Astrocyte (in vitro differentiated cells and primary cell): ENCODE measurements at regions not wholly inside any gene's neighbourhood (a gene's known extent, or its start where the extent isn't known, plus 50 kb on each side); places are given as distances from the start of the nearest gene placed in this dataset.

ENCODE experiments used
- DNase-seq: peaks from one replicate; pipeline ENCODE4 v3.0.0-alpha.2; 2010; ENCODE audit warnings: low read depth
- FAIRE-seq: peaks from 2 replicates; lab custom pipeline; 2011; peaks lifted over from hg19 to GRCh38; lab: Jason Lieb, UNC
- H2AFZ ChIP-seq: 2 replicates; pipeline ENCODE4 v1.6.0; 2012; ENCODE audit warnings: low read depth, low read length, inconsistent platforms
- H3K27ac ChIP-seq: 2 replicates; pipeline ENCODE4 v1.5.1; 2011; ENCODE audit warnings: low read depth, low read length, inconsistent platforms
- H3K27me3 ChIP-seq: 2 replicates; pipeline ENCODE4 v1.6.0; 2011; ENCODE audit warnings: low read length, inconsistent platforms; ENCODE audit not compliant: insufficient read depth
- H3K36me3 ChIP-seq: 2 replicates; pipeline ENCODE4 v1.5.1; 2011; ENCODE audit warnings: low read length, inconsistent platforms; ENCODE audit not compliant: insufficient read depth
- H3K4me1 ChIP-seq: 2 replicates; pipeline ENCODE4 v1.5.1; 2011; ENCODE audit warnings: low read length, inconsistent platforms; ENCODE audit not compliant: insufficient read depth
- H3K4me2 ChIP-seq: 2 replicates; pipeline ENCODE4 v1.6.0; 2012; ENCODE audit warnings: low read length, inconsistent platforms
- H3K4me3 ChIP-seq: 2 replicates; pipeline ENCODE4 v1.5.1; 2011; ENCODE audit warnings: low read depth, mild to moderate bottlenecking, low read length, inconsistent platforms; ENCODE audit not compliant: insufficient read depth
- H3K79me2 ChIP-seq: 2 replicates; pipeline ENCODE4 v1.6.0; 2012; ENCODE audit warnings: mild to moderate bottlenecking, low read length, inconsistent platforms; ENCODE audit not compliant: insufficient read depth
- H3K9ac ChIP-seq: 2 replicates; pipeline ENCODE4 v1.6.0; 2012; ENCODE audit warnings: mild to moderate bottlenecking, low read length, inconsistent platforms
- H3K9me3 ChIP-seq: 2 replicates; pipeline ENCODE4 v1.5.1; 2012; ENCODE audit warnings: low read depth, mild to moderate bottlenecking, low read length, inconsistent platforms; ENCODE audit not compliant: insufficient read depth
- H4K20me1 ChIP-seq: 2 replicates; pipeline ENCODE4 v1.6.0; 2012; ENCODE audit warnings: low read length, inconsistent platforms; ENCODE audit not compliant: insufficient read depth
- H3K27ac Mint-ChIP-seq: one replicate; pipeline ENCODE4 v1.8.0; 2021; ENCODE audit warnings: mild to moderate bottlenecking, mixed read lengths; ENCODE audit not compliant: unreplicated experiment
- H3K27me3 Mint-ChIP-seq: one replicate; pipeline ENCODE4 v1.8.0; 2021; ENCODE audit warnings: low read depth, mixed read lengths; ENCODE audit not compliant: unreplicated experiment
- H3K36me3 Mint-ChIP-seq: one replicate; pipeline ENCODE4 v1.8.0; 2021; ENCODE audit warnings: low read depth, mixed read lengths; ENCODE audit not compliant: unreplicated experiment
- H3K4me1 Mint-ChIP-seq: one replicate; pipeline ENCODE4 v1.8.0; 2021; ENCODE audit warnings: low read depth, mixed read lengths; ENCODE audit not compliant: unreplicated experiment
- H3K4me3 Mint-ChIP-seq: one replicate; pipeline ENCODE4 v1.8.0; 2021; ENCODE audit warnings: mild to moderate bottlenecking, moderate library complexity, mixed read lengths; ENCODE audit not compliant: unreplicated experiment
- H3K9me3 Mint-ChIP-seq: one replicate; pipeline ENCODE4 v1.8.0; 2021; ENCODE audit warnings: mild to moderate bottlenecking, mixed read lengths; ENCODE audit not compliant: unreplicated experiment
- EZH2 ChIP-seq: IDR thresholded peaks from 2 replicates; pipeline ENCODE4 v1.6.1; 2012; ENCODE audit warnings: mild to moderate bottlenecking, low read length, inconsistent platforms; ENCODE audit not compliant: insufficient read depth
- TF ChIP-seq, protein P1 (sequence below): IDR thresholded peaks from 2 replicates; pipeline ENCODE4 v1.5.1; 2011; ENCODE audit warnings: low read depth, mild to moderate bottlenecking, inconsistent platforms, low read length, moderate library complexity; ENCODE audit not compliant: insufficient read depth

DNA sequence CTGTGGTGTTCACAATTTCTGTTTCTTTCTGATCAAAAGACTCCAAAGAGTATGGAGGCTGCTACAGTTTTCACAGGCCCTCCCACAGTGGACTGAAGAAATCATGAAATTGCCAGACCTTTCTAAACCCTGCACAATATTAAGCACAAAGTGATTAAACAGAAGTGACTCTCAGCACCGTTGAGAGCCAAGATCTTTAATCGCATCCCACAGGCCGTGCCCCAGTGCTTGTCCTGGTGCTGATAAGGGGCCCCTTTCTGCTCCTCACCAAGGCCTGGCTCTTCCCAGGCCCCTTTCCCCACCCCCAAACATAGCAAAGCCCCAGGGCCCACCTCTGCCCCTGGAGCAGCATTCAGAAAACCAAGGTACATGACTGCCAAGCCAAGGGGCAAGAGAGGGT is 57.4 kb upstream of the BMAL1 start:
- H3K27ac ChIP-seq = no peak overlapping the region
- H3K27ac Mint-ChIP-seq = peak overlapping the region; percentile 70

GRCh38 chr11:13221722-13222121 is 55.9 kb upstream of the BMAL1 start:
- peak overlapping the region; percentile 13 for H3K27ac Mint-ChIP-seq
- H3K4me3 Mint-ChIP-seq = no peak overlapping the region
- peak overlapping the region; percentile 57 for H2AFZ ChIP-seq
- DNase-seq (peak; percentile 25), FAIRE-seq (no peak)
- peaks cover 38% of the 10 kb centered on the region for H3K4me1 Mint-ChIP-seq
- no peak for TF ChIP-seq EZH2
- TF ChIP-seq, protein P1, sequence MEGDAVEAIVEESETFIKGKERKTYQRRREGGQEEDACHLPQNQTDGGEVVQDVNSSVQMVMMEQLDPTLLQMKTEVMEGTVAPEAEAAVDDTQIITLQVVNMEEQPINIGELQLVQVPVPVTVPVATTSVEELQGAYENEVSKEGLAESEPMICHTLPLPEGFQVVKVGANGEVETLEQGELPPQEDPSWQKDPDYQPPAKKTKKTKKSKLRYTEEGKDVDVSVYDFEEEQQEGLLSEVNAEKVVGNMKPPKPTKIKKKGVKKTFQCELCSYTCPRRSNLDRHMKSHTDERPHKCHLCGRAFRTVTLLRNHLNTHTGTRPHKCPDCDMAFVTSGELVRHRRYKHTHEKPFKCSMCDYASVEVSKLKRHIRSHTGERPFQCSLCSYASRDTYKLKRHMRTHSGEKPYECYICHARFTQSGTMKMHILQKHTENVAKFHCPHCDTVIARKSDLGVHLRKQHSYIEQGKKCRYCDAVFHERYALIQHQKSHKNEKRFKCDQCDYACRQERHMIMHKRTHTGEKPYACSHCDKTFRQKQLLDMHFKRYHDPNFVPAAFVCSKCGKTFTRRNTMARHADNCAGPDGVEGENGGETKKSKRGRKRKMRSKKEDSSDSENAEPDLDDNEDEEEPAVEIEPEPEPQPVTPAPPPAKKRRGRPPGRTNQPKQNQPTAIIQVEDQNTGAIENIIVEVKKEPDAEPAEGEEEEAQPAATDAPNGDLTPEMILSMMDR = no peak
- H4K20me1 ChIP-seq = no peaks in the 10 kb centered on the region
- H3K9ac ChIP-seq = peak overlapping the region; percentile 10
- no peaks in the 10 kb centered on the region for H3K36me3 Mint-ChIP-seq
- peak overlapping the region; percentile 24 for H3K27ac ChIP-seq
- H3K4me1 ChIP-seq = peaks cover 32% of the 10 kb centered on the region
- H3K9me3 Mint-ChIP-seq = no peaks in the 10 kb centered on the region
- no peaks in the 10 kb centered on the region for H3K36me3 ChIP-seq
- H3K9me3 ChIP-seq = no peaks in the 10 kb centered on the region
- H3K27me3 ChIP-seq = no peaks in the 10 kb centered on the region
- H3K27me3 Mint-ChIP-seq = no peaks in the 10 kb centered on the region
- H3K4me3 ChIP-seq = no peak overlapping the region
- no peaks in the 10 kb centered on the region for H3K79me2 ChIP-seq
- H3K4me2 ChIP-seq = peak overlapping the region; percentile 21

More for the DNA sequence above, 57.4 kb upstream of the BMAL1 start:
- Histone ChIP-seq H3K4me2 (no peak overlapping the region), H3K36me3 (no peaks in the 10 kb centered on the region), H3K27me3 (no peaks in the 10 kb centered on the region), H3K79me2 (no peaks in the 10 kb centered on the region), H3K9me3 (no peaks in the 10 kb centered on the region), H4K20me1 (no peaks in the 10 kb centered on the region), H3K9ac (no peak overlapping the region), H2AFZ (peak overlapping the region; percentile 27), H3K4me1 (peaks cover 47% of the 10 kb centered on the region), H3K4me3 (no peak overlapping the region)
- H3K9me3 Mint-ChIP-seq = no peaks in the 10 kb centered on the region
- H3K27me3 Mint-ChIP-seq = no peaks in the 10 kb centered on the region
- peaks cover 43% of the 10 kb centered on the region for H3K4me1 Mint-ChIP-seq
- DNase-seq (no peak), FAIRE-seq (no peak)
- no peaks in the 10 kb centered on the region for H3K36me3 Mint-ChIP-seq
- TF ChIP-seq, protein P1 = no peak
- TF ChIP-seq EZH2 = no peak
- H3K4me3 Mint-ChIP-seq = no peak overlapping the region

DNA sequence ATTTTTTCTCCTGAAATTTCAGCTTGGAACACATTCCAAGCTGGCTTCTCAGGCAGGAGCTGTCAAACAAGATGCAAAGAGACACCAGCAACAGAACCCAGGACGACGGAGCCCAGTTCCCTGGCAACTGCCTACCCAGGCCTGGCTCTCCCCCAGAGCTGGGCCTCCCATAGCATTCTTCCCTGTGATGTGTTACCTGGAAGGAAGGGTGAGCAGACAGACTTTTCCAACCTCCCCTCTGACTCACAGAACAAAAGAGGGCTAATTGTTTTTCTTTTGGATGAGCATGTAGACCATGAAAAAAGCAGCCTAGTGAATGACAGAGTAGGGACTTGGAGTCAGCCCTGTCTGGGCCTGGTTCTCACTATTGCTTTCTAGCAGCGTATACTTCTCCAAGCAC is 55.3 kb upstream of the BMAL1 start:
- H3K9me3 ChIP-seq = no peaks in the 10 kb centered on the region
- H4K20me1 ChIP-seq = no peaks in the 10 kb centered on the region
- H3K4me1 ChIP-seq = peaks cover 26% of the 10 kb centered on the region
- FAIRE-seq (no peak), DNase-seq (peak; percentile 42)
- H3K9me3 Mint-ChIP-seq = no peaks in the 10 kb centered on the region
- H3K9ac ChIP-seq = peak overlapping the region; percentile 10
- H3K4me1 Mint-ChIP-seq = peaks cover 35% of the 10 kb centered on the region
- H3K27ac Mint-ChIP-seq = peak overlapping the region; percentile 13
- H3K4me3 ChIP-seq = no peak overlapping the region
- peak overlapping the region; percentile 21 for H3K4me2 ChIP-seq
- H3K79me2 ChIP-seq = no peaks in the 10 kb centered on the region
- no peaks in the 10 kb centered on the region for H3K36me3 ChIP-seq
- H3K27me3 Mint-ChIP-seq = no peaks in the 10 kb centered on the region
- H3K27ac ChIP-seq = peak overlapping the region; percentile 24
- no peak for TF ChIP-seq EZH2
- TF ChIP-seq, protein P1 = no peak
- H3K27me3 ChIP-seq = no peaks in the 10 kb centered on the region
- H2AFZ ChIP-seq = peak overlapping the region; percentile 57
- H3K36me3 Mint-ChIP-seq = no peaks in the 10 kb centered on the region
- no peak overlapping the region for H3K4me3 Mint-ChIP-seq
